ENCODE measurements at regions not wholly inside any gene's neighbourhood (a gene's known extent, or its start where the extent isn't known, plus 50 kb on each side); places are given as distances from the start of the nearest gene placed in this dataset.

DNA sequence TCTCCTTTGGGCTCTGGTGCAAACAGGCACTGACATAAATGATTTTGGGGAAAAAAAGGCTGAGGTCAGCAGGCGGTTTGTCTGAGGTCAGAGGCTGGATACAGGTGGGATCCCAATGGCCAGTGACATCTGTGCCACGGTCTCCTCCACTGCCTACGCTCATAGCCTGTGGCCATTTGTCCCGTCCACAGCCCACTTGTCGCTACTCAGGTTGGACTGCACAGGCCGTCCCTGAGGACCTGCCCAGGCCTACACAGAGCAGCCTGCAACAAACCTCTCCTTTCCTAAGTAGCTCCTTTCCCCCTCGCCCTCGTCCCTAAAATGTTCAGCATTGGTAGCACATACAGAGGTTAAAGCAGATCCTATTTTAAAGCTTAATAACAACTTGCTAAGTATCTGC, 150.7 kb downstream of the ZBTB18 start:
- DNase-seq (ENCODE audit: insufficient read length) (no peak), FAIRE-seq (no peak)
- TF ChIP-seq TAF1 (IDR thresholded peaks at IDR 0.05; ENCODE audit: borderline replicate concordance, low read depth, low read length), result no peak
- TF ChIP-seq POLR2AphosphoS5 (IDR thresholded peaks at IDR 0.05; ENCODE audit: low read depth, low read length), result no peak
- no peak for TF ChIP-seq POLR2A (IDR thresholded peaks at IDR 0.05; ENCODE audit: low read depth, low read length)

DNA sequence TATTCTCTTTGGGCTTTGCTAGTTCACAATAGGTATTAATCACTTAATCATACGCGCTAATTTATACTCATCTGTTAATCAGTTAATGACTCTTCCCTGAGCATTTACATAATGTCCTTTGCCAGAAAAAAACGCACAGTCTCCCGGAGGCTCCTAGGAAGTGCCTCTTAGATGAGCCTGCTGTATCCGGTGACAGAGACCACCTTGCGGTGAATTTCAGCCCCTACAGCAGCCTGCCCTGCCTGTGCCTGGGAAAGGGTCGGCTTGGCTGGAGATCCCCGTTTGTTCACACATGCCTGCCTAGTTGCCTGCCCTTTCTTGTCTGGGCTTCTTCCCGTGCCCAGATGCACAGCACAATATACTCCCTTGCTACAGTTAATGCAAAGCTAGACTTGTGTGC, 152.9 kb downstream of the ZBTB18 start:
- DNase-seq (ENCODE audit: insufficient read length) (no peak), FAIRE-seq (no peak)
- no peak for TF ChIP-seq TAF1 (IDR thresholded peaks at IDR 0.05; ENCODE audit: borderline replicate concordance, low read depth, low read length)
- no peak for TF ChIP-seq POLR2AphosphoS5 (IDR thresholded peaks at IDR 0.05; ENCODE audit: low read depth, low read length)

DNA sequence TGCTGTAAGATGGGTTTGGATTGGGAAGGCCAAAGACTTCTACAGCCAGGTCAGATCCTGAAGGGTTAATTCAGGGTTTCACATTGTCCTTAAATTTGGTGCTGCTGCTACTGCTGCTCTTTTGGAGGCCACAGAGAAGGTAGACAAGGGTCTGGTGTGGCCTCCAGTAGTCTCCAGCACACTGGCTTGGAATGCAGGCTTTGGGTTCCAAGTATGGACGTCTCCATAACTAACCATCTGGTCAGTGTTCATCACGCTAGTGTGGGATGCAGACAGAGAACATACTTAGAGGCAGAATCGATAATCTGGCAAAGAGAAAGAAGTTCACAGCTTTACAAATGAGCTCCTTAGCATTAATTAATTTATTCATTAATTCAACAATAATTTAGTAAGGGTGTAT, 154.1 kb downstream of the ZBTB18 start:
- no peak for FAIRE-seq
- DNase-seq (ENCODE audit: insufficient read length), result no peak
- TF ChIP-seq TAF1 (IDR thresholded peaks at IDR 0.05; ENCODE audit: borderline replicate concordance, low read depth, low read length) (no peak), POLR2AphosphoS5 (IDR thresholded peaks at IDR 0.05; ENCODE audit: low read depth, low read length) (no peak), POLR2A (IDR thresholded peaks at IDR 0.05; ENCODE audit: low read depth, low read length) (no peak)

DNA sequence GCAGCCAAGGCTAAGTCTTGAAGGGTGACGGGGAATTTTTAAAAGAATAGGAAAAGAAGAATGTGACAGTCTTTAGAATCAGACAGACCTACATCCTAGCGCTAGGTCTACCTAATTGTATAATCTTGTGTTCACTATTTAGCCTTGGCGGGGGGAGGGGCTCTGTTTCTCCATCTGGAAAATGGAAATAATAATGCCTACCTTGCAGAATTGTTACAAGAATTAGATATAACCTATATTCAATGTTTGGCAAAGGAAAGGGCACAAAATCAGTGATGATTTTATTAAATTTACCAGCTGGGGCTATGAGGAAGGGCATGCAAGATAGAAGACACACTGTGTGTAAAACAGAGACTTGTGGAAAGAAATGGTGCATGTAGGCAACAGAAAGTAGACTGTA, 154.8 kb downstream of the ZBTB18 start:
- DNase-seq (ENCODE audit: insufficient read length), result no peak
- TF ChIP-seq TAF1 (IDR thresholded peaks at IDR 0.05; ENCODE audit: borderline replicate concordance, low read depth, low read length), result no peak
- no peak for TF ChIP-seq POLR2AphosphoS5 (IDR thresholded peaks at IDR 0.05; ENCODE audit: low read depth, low read length)
- no peak for TF ChIP-seq POLR2A (IDR thresholded peaks at IDR 0.05; ENCODE audit: low read depth, low read length)
- no peak for FAIRE-seq

DNA sequence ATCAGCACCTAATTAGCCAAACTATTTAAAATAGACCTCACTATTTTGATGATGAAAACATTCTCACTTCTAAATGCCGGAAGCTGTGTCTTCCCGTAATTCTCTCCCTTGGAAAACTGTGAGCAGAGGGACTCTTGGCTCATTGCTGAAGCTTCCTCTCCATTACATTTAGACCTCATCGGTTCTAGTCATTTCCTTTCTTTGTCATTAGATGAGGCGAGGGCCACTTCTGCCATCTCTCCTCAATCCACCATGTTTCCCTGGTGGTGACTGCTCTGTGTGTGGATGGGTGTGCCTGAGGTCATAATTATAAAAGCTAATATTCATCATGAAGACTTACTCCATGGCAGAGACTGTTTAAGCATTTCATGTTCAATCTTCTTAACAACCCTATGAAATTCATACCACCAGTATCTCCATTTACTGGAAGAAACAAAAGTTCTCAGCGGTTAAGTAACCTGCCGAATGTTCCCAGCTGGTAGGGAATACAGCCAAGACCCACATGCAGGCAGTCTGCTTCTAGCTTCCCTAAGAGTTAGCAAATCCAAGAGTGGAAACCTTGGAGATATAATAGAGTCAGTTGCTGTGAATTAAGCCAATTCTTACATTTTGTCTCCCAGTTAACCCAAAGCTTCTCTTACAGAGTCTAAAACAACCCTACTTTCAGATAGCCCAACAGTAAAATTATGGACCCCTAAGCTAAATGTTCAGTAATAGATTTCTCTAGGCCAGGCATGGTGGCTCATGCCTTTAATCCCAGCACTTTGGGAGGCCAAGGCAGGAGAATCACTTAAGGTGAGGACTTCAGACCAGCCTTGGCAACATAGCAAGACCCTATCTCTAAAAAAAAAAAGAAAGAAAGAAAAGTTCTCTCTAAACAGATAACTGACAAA, 156.2 kb downstream of the ZBTB18 start:
- no peak for DNase-seq (ENCODE audit: insufficient read length)
- no peak for TF ChIP-seq POLR2AphosphoS5 (IDR thresholded peaks at IDR 0.05; ENCODE audit: low read depth, low read length)
- no peak for TF ChIP-seq TAF1 (IDR thresholded peaks at IDR 0.05; ENCODE audit: borderline replicate concordance, low read depth, low read length)
- TF ChIP-seq POLR2A (IDR thresholded peaks at IDR 0.05; ENCODE audit: low read depth, low read length), result no peak
- no peak for FAIRE-seq

DNA sequence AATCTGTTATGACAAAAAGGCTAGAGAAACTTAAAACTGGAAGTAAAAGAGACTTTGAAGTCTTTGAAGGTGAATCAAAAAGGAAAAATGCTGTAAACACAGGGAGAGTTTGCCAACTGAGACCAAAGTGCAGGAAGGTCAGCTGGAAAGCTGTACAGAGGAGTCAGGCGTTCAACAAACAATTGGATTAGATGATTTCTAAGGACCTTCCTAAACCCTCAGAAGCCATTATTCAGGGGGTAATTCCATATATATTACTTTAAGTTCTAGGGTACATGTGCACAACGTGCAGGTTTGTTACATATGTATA, 156.8 kb downstream of the ZBTB18 start:
- DNase-seq (ENCODE audit: insufficient read length), result no peak
- TF ChIP-seq TAF1 (IDR thresholded peaks at IDR 0.05; ENCODE audit: borderline replicate concordance, low read depth, low read length), result no peak
- TF ChIP-seq POLR2AphosphoS5 (IDR thresholded peaks at IDR 0.05; ENCODE audit: low read depth, low read length), result no peak
- no peak for TF ChIP-seq POLR2A (IDR thresholded peaks at IDR 0.05; ENCODE audit: low read depth, low read length)
- no peak for FAIRE-seq

DNA sequence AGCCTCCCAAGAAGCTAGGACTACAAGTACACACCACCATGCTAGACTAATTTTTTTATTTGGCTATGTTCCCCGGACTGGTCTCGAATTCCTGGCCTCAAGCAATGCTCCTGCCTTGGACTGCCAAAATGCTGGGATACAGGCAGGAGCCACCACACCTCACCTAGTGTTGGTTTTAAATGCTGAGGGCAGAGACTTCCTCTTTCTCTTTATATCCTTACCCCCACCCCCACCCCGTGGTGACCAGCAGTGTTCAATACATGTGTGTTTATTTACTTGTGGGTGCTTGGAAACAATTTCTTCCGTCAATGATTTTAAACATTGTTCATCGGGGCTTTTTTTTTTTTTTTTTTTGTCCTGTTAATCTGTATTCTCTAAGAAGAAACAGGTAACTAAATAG, 158.9 kb downstream of the ZBTB18 start:
- no peak for DNase-seq (ENCODE audit: insufficient read length)
- TF ChIP-seq TAF1 (IDR thresholded peaks at IDR 0.05; ENCODE audit: borderline replicate concordance, low read depth, low read length) (no peak), POLR2AphosphoS5 (IDR thresholded peaks at IDR 0.05; ENCODE audit: low read depth, low read length) (no peak), POLR2A (IDR thresholded peaks at IDR 0.05; ENCODE audit: low read depth, low read length) (no peak)
- no peak for FAIRE-seq

DNA sequence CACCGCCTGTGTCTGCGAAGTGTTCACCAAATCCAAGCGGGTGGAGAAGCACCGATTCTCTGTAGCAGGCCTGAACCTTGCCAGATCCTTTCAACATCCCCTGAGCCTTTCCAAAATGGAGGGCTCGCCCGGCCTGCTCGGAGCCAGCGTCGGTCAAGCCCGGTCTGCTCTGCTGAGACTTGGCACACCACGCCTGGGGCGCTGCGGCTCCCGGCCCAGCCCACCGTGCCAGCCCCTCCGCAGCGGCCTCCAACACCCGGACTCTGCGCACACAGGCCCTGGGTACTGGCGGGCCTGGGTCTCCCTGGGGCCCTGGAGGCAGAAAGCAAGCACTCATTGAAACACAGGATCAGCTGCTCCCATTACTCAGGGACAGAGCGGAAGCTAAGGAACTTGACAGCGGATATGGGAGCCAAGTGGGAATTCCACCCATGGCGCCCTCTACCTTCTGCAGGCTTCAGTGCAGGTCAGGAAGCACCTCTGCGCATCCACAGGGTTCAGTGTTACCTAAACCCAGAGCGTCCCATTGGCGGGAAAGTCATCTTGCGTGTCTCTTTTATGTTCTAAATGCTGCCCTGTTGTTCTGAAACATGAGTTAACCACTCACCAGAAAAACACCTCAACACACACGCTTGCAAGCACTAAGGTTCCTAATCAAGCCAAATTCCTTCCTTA, 159.9 kb downstream of the ZBTB18 start:
- DNase-seq (ENCODE audit: insufficient read length) (no peak), FAIRE-seq (no peak)
- TF ChIP-seq POLR2A (IDR thresholded peaks at IDR 0.05; ENCODE audit: low read depth, low read length) (no peak), TAF1 (IDR thresholded peaks at IDR 0.05; ENCODE audit: borderline replicate concordance, low read depth, low read length) (no peak), POLR2AphosphoS5 (IDR thresholded peaks at IDR 0.05; ENCODE audit: low read depth, low read length) (no peak)

DNA sequence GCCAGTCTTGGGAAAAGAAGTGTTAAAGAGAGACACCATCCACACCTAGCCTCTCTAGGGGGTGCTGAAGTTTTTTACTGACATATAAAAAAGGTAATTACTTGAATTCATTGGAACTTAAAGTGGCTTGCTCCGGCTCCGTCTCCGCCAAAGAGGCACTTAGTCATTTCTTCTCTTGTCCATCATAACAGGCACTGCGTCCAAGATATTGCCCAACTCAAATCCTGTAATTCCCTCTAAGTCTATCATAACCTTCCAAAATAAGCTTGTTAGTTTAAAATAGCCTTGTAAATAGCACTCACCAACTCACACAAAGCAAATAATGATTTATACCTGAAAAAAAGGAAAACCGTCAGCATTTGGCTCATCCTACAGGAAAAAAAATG, 160.5 kb downstream of the ZBTB18 start:
- no peak for DNase-seq (ENCODE audit: insufficient read length)
- FAIRE-seq, result no peak
- TF ChIP-seq POLR2A (IDR thresholded peaks at IDR 0.05; ENCODE audit: low read depth, low read length) (no peak), POLR2AphosphoS5 (IDR thresholded peaks at IDR 0.05; ENCODE audit: low read depth, low read length) (no peak), TAF1 (IDR thresholded peaks at IDR 0.05; ENCODE audit: borderline replicate concordance, low read depth, low read length) (no peak)

DNA sequence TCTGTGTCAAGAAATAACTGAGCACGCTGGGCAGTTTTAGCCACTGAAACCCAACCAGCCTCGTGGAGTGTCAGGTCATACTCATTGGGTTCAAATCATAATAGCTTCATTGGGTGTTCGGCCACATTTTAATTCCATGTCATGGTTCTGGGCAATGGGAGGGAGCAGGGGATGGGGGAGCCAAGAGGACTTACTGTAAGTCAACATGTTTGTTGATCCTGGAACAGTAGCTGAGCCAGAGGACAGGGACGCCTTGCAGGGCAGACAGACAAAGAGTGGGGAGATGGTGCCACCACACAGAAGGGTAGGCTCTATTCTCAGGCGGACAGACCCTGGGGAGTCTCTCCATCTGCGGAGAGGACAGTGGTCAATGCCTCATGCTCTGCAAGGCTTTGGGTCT, 161.1 kb downstream of the ZBTB18 start:
- FAIRE-seq (no peak), DNase-seq (ENCODE audit: insufficient read length) (no peak)
- no peak for TF ChIP-seq TAF1 (IDR thresholded peaks at IDR 0.05; ENCODE audit: borderline replicate concordance, low read depth, low read length)
- no peak for TF ChIP-seq POLR2AphosphoS5 (IDR thresholded peaks at IDR 0.05; ENCODE audit: low read depth, low read length)
- no peak for TF ChIP-seq POLR2A (IDR thresholded peaks at IDR 0.05; ENCODE audit: low read depth, low read length)

DNA sequence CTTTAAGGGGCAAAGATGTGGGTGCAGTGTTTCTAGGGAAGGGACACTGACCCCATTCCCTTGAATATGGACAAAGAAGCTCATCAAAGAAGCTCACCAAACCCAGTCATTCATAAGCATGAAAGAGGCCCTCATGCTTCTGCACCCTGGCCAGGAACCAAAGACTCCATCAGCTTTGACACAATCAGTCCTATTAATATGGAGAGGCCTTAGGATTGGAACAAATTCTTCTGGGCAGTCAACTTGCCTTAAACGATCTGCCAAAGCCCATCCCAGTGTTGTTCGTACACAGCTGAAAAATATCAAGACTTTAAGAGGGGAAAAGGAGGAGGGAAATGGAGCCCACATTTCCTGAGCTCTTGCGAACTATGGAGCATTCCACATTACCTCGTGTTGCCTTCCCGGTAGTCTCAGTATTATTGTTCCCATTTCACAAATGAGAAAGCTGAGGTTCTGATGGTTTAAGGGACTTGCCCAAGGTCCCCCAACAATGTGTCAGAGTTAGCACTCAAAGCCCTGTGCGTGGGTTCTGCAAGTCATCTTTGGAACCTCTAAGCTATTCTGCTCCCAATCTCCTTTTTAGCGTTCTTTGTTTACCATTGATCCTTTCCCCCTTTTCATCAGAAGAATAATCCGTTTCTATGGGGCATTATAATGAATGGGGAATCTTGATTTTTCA, 161.9 kb downstream of the ZBTB18 start:
- no peak for FAIRE-seq
- DNase-seq (ENCODE audit: insufficient read length), result no peak
- TF ChIP-seq POLR2AphosphoS5 (IDR thresholded peaks at IDR 0.05; ENCODE audit: low read depth, low read length) (no peak), POLR2A (IDR thresholded peaks at IDR 0.05; ENCODE audit: low read depth, low read length) (no peak), TAF1 (IDR thresholded peaks at IDR 0.05; ENCODE audit: borderline replicate concordance, low read depth, low read length) (no peak)
